IMR-90 (cell line): ENCODE measurements at regions not wholly inside any gene's neighbourhood (a gene's known extent, or its start where the extent isn't known, plus 50 kb on each side); places are given as distances from the start of the nearest gene placed in this dataset.

Source experiments
- RAD21 ChIP-seq: IDR thresholded peaks from 2 replicates; pipeline ENCODE4 v1.6.1; 2012; ENCODE audit warnings: low read length, improper control_type of control experiment
- RCOR1 ChIP-seq: IDR thresholded peaks from 2 replicates; pipeline ENCODE4 v1.6.1; 2012; ENCODE audit warnings: mild to moderate bottlenecking, low read length, improper control_type of control experiment; ENCODE audit not compliant: insufficient replicate concordance
- TF ChIP-seq, protein P1 (sequence below): conservative IDR thresholded peaks from 2 replicates; pipeline ENCODE4 v1.5.1; 2012; ENCODE audit warnings: mild to moderate bottlenecking, low read depth, low read length, improper control_type of control experiment

DNA sequence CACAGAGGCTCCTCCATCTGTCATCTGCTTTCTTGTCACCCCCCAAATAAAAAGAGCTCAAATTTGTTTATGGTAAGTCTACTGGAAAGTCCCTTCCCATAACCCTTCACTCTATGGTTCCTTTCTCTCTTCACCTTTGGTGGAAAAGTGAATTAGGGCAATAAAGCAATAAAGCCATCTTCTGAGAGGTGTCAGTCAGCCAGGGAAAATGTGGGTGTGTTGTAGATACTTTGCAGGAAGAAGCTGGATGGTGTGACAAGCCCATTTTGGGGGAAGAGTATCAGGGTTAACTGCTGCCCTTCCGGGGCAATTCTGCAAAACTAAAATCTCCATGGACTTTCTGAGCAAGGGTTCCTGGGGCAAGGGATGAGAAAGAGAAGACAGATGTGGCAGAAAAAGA is 197.9 kb downstream of the SH3BP4 start:
- TF ChIP-seq RCOR1 (no peak), RAD21 (no peak)
- TF ChIP-seq, protein P1, sequence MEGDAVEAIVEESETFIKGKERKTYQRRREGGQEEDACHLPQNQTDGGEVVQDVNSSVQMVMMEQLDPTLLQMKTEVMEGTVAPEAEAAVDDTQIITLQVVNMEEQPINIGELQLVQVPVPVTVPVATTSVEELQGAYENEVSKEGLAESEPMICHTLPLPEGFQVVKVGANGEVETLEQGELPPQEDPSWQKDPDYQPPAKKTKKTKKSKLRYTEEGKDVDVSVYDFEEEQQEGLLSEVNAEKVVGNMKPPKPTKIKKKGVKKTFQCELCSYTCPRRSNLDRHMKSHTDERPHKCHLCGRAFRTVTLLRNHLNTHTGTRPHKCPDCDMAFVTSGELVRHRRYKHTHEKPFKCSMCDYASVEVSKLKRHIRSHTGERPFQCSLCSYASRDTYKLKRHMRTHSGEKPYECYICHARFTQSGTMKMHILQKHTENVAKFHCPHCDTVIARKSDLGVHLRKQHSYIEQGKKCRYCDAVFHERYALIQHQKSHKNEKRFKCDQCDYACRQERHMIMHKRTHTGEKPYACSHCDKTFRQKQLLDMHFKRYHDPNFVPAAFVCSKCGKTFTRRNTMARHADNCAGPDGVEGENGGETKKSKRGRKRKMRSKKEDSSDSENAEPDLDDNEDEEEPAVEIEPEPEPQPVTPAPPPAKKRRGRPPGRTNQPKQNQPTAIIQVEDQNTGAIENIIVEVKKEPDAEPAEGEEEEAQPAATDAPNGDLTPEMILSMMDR: no peak
